Neural cell (in vitro differentiated cells): ENCODE measurements at regions not wholly inside any gene's neighbourhood (a gene's known extent, or its start where the extent isn't known, plus 50 kb on each side); places are given as distances from the start of the nearest gene placed in this dataset.

Source experiments
- H2AFZ ChIP-seq: fragments of 200-600, 300-800 bp; sonication (generic), shearing (Covaris generic); 2 replicates; pipeline ENCODE4 v1.6.0; 2014; ENCODE audit warnings: low read depth, mild to moderate bottlenecking, antibody characterized with exemption, low read length, moderate library complexity
- H3F3A ChIP-seq: fragments of 200-600 bp; shearing (Covaris generic); 2 replicates; pipeline ENCODE4 v1.6.1; 2016; ENCODE audit warnings: mild to moderate bottlenecking, moderate library complexity, mixed read lengths, antibody characterized with exemption, low read length; ENCODE audit not compliant: insufficient read depth, poor library complexity, severe bottlenecking
- H3K27ac ChIP-seq: fragments of 200-600, 300-800 bp; sonication (generic), shearing (Covaris generic); 2 replicates; pipeline ENCODE4 v1.5.1; 2014; ENCODE audit warnings: mild to moderate bottlenecking, low read length, moderate library complexity
- H3K27me3 ChIP-seq: fragments of 300-800, 200-600 bp; sonication (generic), shearing (Covaris generic); 2 replicates; pipeline ENCODE4 v1.6.0; 2014; ENCODE audit warnings: mild to moderate bottlenecking, low read depth, low read length, moderate library complexity; ENCODE audit not compliant: insufficient read depth
- H3K36me3 ChIP-seq: fragments of 300-800, 200-600 bp; sonication (generic), shearing (Covaris generic); 2 replicates; pipeline ENCODE4 v1.5.1; 2014; ENCODE audit warnings: mild to moderate bottlenecking, antibody characterized with exemption, low read length, moderate library complexity; ENCODE audit not compliant: insufficient read depth
- H3K4me2 ChIP-seq: fragments of 300-800, 200-600 bp; sonication (generic), shearing (Covaris generic); 2 replicates; pipeline ENCODE4 v1.6.0; 2014; ENCODE audit warnings: mild to moderate bottlenecking, low read length
- H3K4me3 ChIP-seq: fragments of 300-800, 200-600 bp; sonication (generic), shearing (Covaris generic); 2 replicates; pipeline ENCODE4 v1.5.1; 2014; ENCODE audit warnings: mild to moderate bottlenecking, low read length, moderate library complexity
- H3K79me2 ChIP-seq: fragments of 200-600 bp; shearing (Covaris generic); replicated peaks from 2 replicates; pipeline ENCODE4 v1.6.0; 2014; ENCODE audit warnings: mild to moderate bottlenecking, low read length, moderate library complexity; ENCODE audit not compliant: insufficient read depth
- H3K9ac ChIP-seq: fragments of 300-800, 200-600 bp; sonication (generic), shearing (Covaris generic); 2 replicates; pipeline ENCODE4 v1.6.1; 2016; ENCODE audit warnings: mild to moderate bottlenecking, low read length, mixed read lengths
- H3K9me2 ChIP-seq: fragments of 200-600 bp; shearing (Covaris generic); 2 replicates; pipeline ENCODE4 v1.6.1; 2016; ENCODE audit warnings: mild to moderate bottlenecking, low read length, mixed read lengths; ENCODE audit not compliant: insufficient read depth
- H3K9me3 ChIP-seq: fragments of 200-600, 300-800 bp; sonication (generic), shearing (Covaris generic); 2 replicates; pipeline ENCODE4 v1.6.1; 2016; ENCODE audit warnings: mild to moderate bottlenecking, mixed run types, low read length, moderate library complexity, mixed read lengths
- H4K20me1 ChIP-seq: fragments of 200-600 bp; shearing (Covaris generic); 2 replicates; pipeline ENCODE4 v1.6.1; 2016; ENCODE audit warnings: mild to moderate bottlenecking, mixed run types; ENCODE audit not compliant: insufficient read depth
- CTCF ChIP-seq: fragments of 450-650 bp; IDR thresholded peaks from 2 replicates; pipeline ENCODE4 v1.5.1; 2014; ENCODE audit warnings: antibody characterized with exemption, mild to moderate bottlenecking, moderate library complexity; ENCODE audit not compliant: poor library complexity, severe bottlenecking
- EP300 ChIP-seq: fragments of 450-650 bp; conservative IDR thresholded peaks from 2 replicates; pipeline ENCODE4 v1.6.1; 2014; ENCODE audit warnings: antibody characterized with exemption, mild to moderate bottlenecking, moderate library complexity; ENCODE audit not compliant: poor library complexity, severe bottlenecking
- EZH2 ChIP-seq: fragments of 200-600, 300-800 bp; shearing (Covaris generic), sonication (generic); IDR thresholded peaks from 2 replicates; pipeline ENCODE4 v1.6.1; 2014; ENCODE audit warnings: antibody characterized with exemption, low read length, borderline replicate concordance, mild to moderate bottlenecking; ENCODE audit not compliant: insufficient read depth, poor library complexity, severe bottlenecking
- MXI1 ChIP-seq: fragments of 450-650 bp; conservative IDR thresholded peaks from 2 replicates; pipeline ENCODE4 v1.6.1; 2014; ENCODE audit warnings: antibody characterized with exemption, mild to moderate bottlenecking; ENCODE audit not compliant: poor library complexity, severe bottlenecking
- POLR2AphosphoS5 ChIP-seq: IDR thresholded peaks from 2 replicates; pipeline ENCODE4 v1.6.1; 2012
- RAD21 ChIP-seq: fragments of 450-650 bp; conservative IDR thresholded peaks from 2 replicates; pipeline ENCODE4 v1.6.1; 2014; ENCODE audit warnings: antibody characterized with exemption, mild to moderate bottlenecking, moderate library complexity
- SMC3 ChIP-seq: fragments of 450-650 bp; conservative IDR thresholded peaks from 2 replicates; pipeline ENCODE4 v1.6.1; 2014; ENCODE audit warnings: antibody characterized with exemption, mild to moderate bottlenecking, moderate library complexity; ENCODE audit not compliant: poor library complexity
- TAF1 ChIP-seq: IDR thresholded peaks from 2 replicates; pipeline ENCODE4 v1.6.1; 2012; ENCODE audit warnings: low read depth
- TF ChIP-seq, protein P1 (sequence below): IDR thresholded peaks from 2 replicates; pipeline ENCODE4 v1.6.1; 2012; ENCODE audit warnings: borderline replicate concordance

DNA sequence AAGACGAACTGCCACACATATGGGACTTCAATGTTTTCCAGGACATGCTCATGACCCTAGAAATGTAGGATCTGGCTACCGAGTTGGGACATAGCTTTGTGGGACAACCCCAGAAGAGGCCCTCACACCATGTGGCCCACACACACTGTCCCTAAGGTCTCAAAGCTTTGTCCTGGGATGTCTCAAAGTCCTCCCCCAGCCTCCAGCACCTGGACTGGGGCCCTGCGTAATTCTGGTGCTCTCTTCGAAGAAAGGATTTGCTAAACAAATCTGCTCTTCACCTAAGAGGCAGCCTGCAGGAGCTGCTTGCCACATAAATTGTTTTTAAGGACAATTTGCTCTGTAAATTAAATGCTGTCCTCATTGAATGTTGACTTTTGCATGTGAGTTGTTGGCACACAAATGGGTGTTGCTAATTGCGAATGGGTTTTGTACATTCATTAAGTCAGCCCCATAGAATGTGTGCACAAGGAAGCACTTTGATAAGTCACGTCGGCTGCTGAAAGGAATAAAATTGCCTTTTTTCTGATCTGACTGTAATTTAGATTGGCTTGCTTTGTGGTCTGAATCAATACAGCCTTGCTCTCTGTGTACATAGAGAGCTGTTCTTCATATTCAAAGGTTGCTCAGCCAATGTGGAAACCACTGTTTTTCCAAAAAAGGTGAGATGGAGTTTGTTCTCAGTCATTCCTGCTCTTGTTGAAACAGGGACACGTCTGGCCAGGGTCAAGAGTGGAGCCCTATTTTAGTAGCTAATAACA lies 161.6 kb upstream of the PWP1 start:
- Histone ChIP-seq H4K20me1 (no peaks in the 10 kb centered on the region), H3K9ac (no peak overlapping the region), H3K79me2 (no peaks in the 10 kb centered on the region), H3K9me2 (no peaks in the 10 kb centered on the region), H3K27me3 (no peaks in the 10 kb centered on the region), H3K27ac (no peak overlapping the region), H3K36me3 (no peaks in the 10 kb centered on the region), H3K4me2 (no peak overlapping the region), H3K9me3 (no peaks in the 10 kb centered on the region), H3K4me3 (no peak overlapping the region), H3F3A (no peaks in the 10 kb centered on the region), H2AFZ (no peak overlapping the region)
- TF ChIP-seq TAF1: no peak
- TF ChIP-seq POLR2AphosphoS5: no peak
- TF ChIP-seq, protein P1, sequence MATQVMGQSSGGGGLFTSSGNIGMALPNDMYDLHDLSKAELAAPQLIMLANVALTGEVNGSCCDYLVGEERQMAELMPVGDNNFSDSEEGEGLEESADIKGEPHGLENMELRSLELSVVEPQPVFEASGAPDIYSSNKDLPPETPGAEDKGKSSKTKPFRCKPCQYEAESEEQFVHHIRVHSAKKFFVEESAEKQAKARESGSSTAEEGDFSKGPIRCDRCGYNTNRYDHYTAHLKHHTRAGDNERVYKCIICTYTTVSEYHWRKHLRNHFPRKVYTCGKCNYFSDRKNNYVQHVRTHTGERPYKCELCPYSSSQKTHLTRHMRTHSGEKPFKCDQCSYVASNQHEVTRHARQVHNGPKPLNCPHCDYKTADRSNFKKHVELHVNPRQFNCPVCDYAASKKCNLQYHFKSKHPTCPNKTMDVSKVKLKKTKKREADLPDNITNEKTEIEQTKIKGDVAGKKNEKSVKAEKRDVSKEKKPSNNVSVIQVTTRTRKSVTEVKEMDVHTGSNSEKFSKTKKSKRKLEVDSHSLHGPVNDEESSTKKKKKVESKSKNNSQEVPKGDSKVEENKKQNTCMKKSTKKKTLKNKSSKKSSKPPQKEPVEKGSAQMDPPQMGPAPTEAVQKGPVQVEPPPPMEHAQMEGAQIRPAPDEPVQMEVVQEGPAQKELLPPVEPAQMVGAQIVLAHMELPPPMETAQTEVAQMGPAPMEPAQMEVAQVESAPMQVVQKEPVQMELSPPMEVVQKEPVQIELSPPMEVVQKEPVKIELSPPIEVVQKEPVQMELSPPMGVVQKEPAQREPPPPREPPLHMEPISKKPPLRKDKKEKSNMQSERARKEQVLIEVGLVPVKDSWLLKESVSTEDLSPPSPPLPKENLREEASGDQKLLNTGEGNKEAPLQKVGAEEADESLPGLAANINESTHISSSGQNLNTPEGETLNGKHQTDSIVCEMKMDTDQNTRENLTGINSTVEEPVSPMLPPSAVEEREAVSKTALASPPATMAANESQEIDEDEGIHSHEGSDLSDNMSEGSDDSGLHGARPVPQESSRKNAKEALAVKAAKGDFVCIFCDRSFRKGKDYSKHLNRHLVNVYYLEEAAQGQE: no peak
- TF ChIP-seq RAD21: no peak
- no peak for TF ChIP-seq CTCF
- TF ChIP-seq EZH2: no peak
- TF ChIP-seq MXI1: no peak
- TF ChIP-seq SMC3: no peak
- no peak for TF ChIP-seq EP300

- Histone ChIP-seq H3K79me2 (no peaks in the 10 kb centered on the region), H3K27me3 (no peaks in the 10 kb centered on the region), H3K9me3 (no peaks in the 10 kb centered on the region), H3K27ac (no peak overlapping the region), H3K36me3 (no peaks in the 10 kb centered on the region), H3F3A (no peaks in the 10 kb centered on the region), H3K4me2 (no peak overlapping the region), H3K9me2 (no peaks in the 10 kb centered on the region), H3K4me3 (no peak overlapping the region), H3K9ac (no peak overlapping the region), H2AFZ (no peak overlapping the region), H4K20me1 (no peaks in the 10 kb centered on the region)
- TF ChIP-seq MXI1: no peak
- no peak for TF ChIP-seq EP300
- TF ChIP-seq TAF1: no peak
- TF ChIP-seq RAD21: no peak
- no peak for TF ChIP-seq SMC3
- TF ChIP-seq POLR2AphosphoS5: no peak
- TF ChIP-seq CTCF: no peak
- TF ChIP-seq EZH2: no peak
- TF ChIP-seq, protein P1: no peak
Observed at GRCh38 chr12:107525063-107525718, 160.4 kb upstream of the PWP1 start.
